ENCODE measurements at regions not wholly inside any gene's neighbourhood (a gene's known extent, or its start where the extent isn't known, plus 50 kb on each side); places are given as distances from the start of the nearest gene placed in this dataset.

DNA sequence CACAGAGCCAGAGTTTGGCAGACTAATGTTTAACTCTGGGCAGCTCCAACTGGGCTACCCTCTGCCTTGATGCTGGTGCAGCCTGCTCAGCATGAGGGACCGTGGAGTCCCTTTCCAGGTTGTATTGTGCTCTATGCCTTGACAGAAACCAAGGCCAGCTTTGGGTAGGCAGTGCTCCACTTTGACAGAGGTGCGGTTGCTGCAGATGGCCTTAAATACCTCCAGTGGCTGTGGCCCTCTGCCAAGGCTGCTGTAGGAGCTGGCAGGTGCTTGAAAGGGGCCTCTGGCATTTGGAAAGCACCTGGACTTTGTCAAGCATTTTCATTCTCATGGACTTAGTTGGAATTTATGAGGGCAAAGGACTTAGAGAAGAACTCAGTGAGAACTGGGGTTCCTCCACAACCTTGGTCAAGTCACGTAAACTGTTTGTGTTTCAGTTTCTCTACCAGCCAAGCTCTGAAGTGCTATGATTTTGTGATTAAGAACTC, 249.7 kb upstream of the ZNF462 start:
- TF ChIP-seq, protein P1, sequence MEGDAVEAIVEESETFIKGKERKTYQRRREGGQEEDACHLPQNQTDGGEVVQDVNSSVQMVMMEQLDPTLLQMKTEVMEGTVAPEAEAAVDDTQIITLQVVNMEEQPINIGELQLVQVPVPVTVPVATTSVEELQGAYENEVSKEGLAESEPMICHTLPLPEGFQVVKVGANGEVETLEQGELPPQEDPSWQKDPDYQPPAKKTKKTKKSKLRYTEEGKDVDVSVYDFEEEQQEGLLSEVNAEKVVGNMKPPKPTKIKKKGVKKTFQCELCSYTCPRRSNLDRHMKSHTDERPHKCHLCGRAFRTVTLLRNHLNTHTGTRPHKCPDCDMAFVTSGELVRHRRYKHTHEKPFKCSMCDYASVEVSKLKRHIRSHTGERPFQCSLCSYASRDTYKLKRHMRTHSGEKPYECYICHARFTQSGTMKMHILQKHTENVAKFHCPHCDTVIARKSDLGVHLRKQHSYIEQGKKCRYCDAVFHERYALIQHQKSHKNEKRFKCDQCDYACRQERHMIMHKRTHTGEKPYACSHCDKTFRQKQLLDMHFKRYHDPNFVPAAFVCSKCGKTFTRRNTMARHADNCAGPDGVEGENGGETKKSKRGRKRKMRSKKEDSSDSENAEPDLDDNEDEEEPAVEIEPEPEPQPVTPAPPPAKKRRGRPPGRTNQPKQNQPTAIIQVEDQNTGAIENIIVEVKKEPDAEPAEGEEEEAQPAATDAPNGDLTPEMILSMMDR (IDR thresholded peaks at IDR 0.05; ENCODE audit: control insufficient read depth, insufficient read depth, low read depth, low read length, missing control alignments): no peak
- no peak overlapping the region for H3K4me3 ChIP-seq (ENCODE audit: control insufficient read depth, low read depth, low read length)
- DNase-seq (ENCODE audit: low read depth): no peak

DNA sequence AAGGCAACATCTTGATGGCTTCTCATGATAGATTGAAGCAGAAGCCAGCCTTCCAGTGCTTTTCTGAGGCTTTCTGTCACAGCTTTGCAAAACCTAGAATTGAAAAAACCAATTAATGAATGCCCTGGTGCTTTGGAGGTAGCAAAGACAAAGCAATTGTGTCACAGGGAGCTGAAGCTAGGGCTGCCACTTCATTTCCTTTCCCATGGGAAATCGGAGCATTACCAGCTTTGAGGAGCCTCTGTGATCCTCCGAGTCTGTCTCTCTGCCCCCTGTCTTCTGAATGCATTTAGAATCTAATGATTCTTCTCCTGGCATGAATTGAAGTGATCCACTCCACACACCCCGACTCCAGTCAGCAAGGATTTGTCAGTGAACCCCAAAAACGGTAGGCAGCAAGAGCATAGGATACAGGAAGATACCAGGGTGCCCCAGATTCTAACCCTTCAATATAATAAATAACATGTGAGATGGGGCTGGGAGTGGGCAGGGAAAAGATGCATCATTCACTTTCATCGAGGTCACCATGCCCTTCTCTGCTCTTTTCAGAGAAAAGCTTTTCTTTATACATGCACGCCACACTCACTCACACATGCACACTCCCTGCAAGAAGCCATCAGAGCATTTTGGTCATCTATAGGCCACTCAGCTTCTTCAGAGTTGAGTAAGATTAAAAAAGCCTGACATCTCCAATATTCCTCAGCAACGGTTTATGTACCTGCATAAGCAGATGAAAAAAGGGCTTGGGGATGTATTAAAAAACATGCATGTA, 247.7 kb upstream of the ZNF462 start:
- TF ChIP-seq, protein P1 (IDR thresholded peaks at IDR 0.05; ENCODE audit: control insufficient read depth, insufficient read depth, low read depth, low read length, missing control alignments): no peak
- no peak overlapping the region for H3K4me3 ChIP-seq (ENCODE audit: control insufficient read depth, low read depth, low read length)
- no peak for DNase-seq (ENCODE audit: low read depth)

DNA sequence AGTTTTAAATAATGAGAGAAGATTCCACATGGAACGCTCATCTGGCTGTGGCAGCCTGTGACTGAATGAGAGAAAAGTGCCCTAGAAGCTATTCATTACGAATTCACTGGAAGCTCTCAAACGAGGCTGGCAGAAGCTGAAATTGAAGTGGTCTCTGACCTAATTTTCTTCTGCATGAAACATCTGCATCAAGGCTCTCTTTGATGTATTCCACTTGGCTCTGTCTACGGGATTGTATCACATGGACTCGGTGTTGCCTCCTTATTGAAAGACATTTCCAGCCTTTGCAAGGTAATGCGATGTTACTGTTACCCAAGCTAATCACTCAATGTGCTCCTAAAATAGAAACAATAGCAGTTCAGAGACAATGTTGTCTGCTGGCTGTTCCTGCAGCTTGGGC, 246.9 kb upstream of the ZNF462 start:
- H3K4me3 ChIP-seq (ENCODE audit: control insufficient read depth, low read depth, low read length): no peak overlapping the region
- no peak for DNase-seq (ENCODE audit: low read depth)
- TF ChIP-seq, protein P1 (IDR thresholded peaks at IDR 0.05; ENCODE audit: control insufficient read depth, insufficient read depth, low read depth, low read length, missing control alignments): no peak

DNA sequence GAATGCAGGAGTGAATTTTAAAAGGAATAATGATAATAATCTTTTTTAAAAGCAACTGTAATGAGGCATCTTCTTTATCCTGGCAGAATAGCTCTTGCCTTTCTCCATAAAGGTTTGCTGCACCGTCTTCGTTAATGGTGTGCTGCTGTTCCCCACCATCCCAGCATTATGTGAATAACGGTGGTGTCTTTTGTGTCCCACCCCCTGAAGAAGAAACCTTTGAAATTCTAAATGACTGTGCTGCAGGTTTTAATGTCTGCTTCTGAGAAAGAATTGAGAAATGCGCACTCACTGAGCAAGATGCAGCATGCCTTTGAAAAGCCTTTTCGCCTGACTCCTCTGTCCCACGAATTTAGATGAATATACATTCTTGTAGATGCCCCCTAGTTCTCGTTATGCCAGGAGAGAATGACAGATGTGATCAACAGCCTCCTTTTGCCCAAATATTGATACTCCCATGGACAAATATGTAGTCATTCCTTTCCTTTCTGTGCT, 246.1 kb upstream of the ZNF462 start:
- no peak for DNase-seq (ENCODE audit: low read depth)
- no peak overlapping the region for H3K4me3 ChIP-seq (ENCODE audit: control insufficient read depth, low read depth, low read length)
- TF ChIP-seq, protein P1 (IDR thresholded peaks at IDR 0.05; ENCODE audit: control insufficient read depth, insufficient read depth, low read depth, low read length, missing control alignments): no peak

DNA sequence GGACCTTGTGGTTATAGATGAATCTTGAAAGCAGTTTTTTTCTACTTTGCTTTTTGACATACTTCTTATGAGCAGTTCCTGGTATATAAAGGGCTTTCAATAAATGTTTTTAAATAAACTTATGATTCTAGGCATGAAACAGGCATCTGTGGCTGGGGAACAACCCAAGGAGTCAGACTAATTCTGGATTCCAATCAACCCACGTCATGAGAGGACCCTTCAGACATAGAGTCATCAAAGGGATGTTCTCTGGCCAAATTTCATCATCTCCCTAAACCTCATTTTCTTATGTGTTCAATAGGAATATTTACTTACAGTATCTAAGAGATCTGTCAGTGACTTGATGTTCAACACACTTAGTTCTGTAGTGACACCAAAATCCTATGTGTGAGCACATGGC, 243.8 kb upstream of the ZNF462 start:
- no peak overlapping the region for H3K4me3 ChIP-seq (ENCODE audit: control insufficient read depth, low read depth, low read length)
- no peak for DNase-seq (ENCODE audit: low read depth)
- TF ChIP-seq, protein P1 (IDR thresholded peaks at IDR 0.05; ENCODE audit: control insufficient read depth, insufficient read depth, low read depth, low read length, missing control alignments): no peak

DNA sequence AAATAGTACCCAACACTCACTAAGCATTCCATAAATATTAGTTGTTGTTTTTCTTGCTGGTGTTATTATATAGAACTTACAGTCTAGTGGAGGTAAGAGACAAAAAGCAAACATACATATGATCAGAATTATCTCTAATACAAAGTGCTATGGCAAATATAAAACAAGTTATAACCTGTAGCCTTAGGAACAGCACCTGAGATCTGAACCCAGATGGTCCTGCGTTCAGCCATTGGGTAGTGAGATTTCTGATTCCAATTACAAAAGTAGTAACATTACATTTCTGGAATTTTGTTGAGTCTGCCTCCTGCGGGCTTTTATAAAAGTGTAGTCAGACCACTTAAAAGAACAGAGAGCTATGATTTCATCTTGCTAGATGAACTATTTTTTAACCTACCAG, 242.9 kb upstream of the ZNF462 start:
- H3K4me3 ChIP-seq (ENCODE audit: control insufficient read depth, low read depth, low read length): no peak overlapping the region
- TF ChIP-seq, protein P1 (IDR thresholded peaks at IDR 0.05; ENCODE audit: control insufficient read depth, insufficient read depth, low read depth, low read length, missing control alignments): no peak
- DNase-seq (ENCODE audit: low read depth): no peak
